T-helper 22 cell (primary cell): ENCODE measurements at regions not wholly inside any gene's neighbourhood (a gene's known extent, or its start where the extent isn't known, plus 50 kb on each side); places are given as distances from the start of the nearest gene placed in this dataset.

Experiments used
- DNase-seq: peaks from one replicate; pipeline ENCODE4 v3.0.0-alpha.2; 2020; ENCODE audit warnings: low read depth

- DNase-seq = no peak
Observed at GRCh38 chr5:159422910-159423309, 92.6 kb upstream of the IL12B start.

- no peak for DNase-seq
Observed at GRCh38 chr5:159424123-159424522, 93.8 kb upstream of the IL12B start.

GRCh38 chr5:159426694-159427093, 96.4 kb upstream of the IL12B start:
- no peak for DNase-seq

- no peak for DNase-seq
Observed at GRCh38 chr5:159427180-159428012, 97.1 kb upstream of the IL12B start.

- DNase-seq = no peak
Observed at GRCh38 chr5:159430361-159431012, 100.2 kb upstream of the IL12B start.

- DNase-seq = no peak
Observed at GRCh38 chr5:159435855-159436254, 105.6 kb upstream of the IL12B start.

GRCh38 chr5:159438092-159438491, 107.8 kb upstream of the IL12B start:
- no peak for DNase-seq

- no peak for DNase-seq
Observed at GRCh38 chr5:159439002-159439401, 108.7 kb upstream of the IL12B start.

- no peak for DNase-seq
Observed at GRCh38 chr5:159440235-159440634, 109.9 kb upstream of the IL12B start.

- DNase-seq = no peak
Observed at GRCh38 chr5:159440968-159441367, 110.7 kb upstream of the IL12B start.

GRCh38 chr5:159441441-159441840, 111.2 kb upstream of the IL12B start:
- no peak for DNase-seq

GRCh38 chr5:159442206-159442850, 112.0 kb upstream of the IL12B start:
- no peak for DNase-seq

GRCh38 chr5:159444441-159445082, 114.3 kb upstream of the IL12B start:
- DNase-seq = no peak

- DNase-seq = no peak
Observed at GRCh38 chr5:159447116-159447515, 116.8 kb upstream of the IL12B start.

GRCh38 chr5:159448841-159449407, 118.6 kb upstream of the IL12B start:
- no peak for DNase-seq

- DNase-seq = no peak
Observed at GRCh38 chr5:159449925-159450324, 119.6 kb upstream of the IL12B start.

- no peak for DNase-seq
Observed at GRCh38 chr5:159450417-159450816, 120.1 kb upstream of the IL12B start.

GRCh38 chr5:159451197-159452052, 121.1 kb upstream of the IL12B start:
- no peak for DNase-seq

GRCh38 chr5:159452480-159453167, 122.3 kb upstream of the IL12B start:
- DNase-seq = no peak

- no peak for DNase-seq
Observed at GRCh38 chr5:159453209-159453608, 122.9 kb upstream of the IL12B start.

- DNase-seq = no peak
Observed at GRCh38 chr5:159456261-159456660, 126.0 kb upstream of the IL12B start.
